Upper lobe of right lung (tissue), 1 donor: ENCODE measurements at regions not wholly inside any gene's neighbourhood (a gene's known extent, or its start where the extent isn't known, plus 50 kb on each side); places are given as distances from the start of the nearest gene placed in this dataset.

ENCODE experiments used
- ATAC-seq: fragments of 200-7000 bp; cut with Tn5 transposase; one replicate; pipeline ENCODE4 v1.9.1; 2020; ENCODE audit warnings: mild to moderate bottlenecking, moderate library complexity
- DNase-seq: peaks from one replicate; pipeline ENCODE4 v3.0.0-alpha.2; 2020
- H3K27ac ChIP-seq: fragments of 200-600 bp; one replicate; pipeline ENCODE4 v1.8.0; 2022
- H3K27me3 ChIP-seq: fragments of 200-600 bp; one replicate; pipeline ENCODE4 v1.8.0; 2022; ENCODE audit warnings: mild to moderate bottlenecking
- H3K36me3 ChIP-seq: fragments of 200-600 bp; one replicate; pipeline ENCODE4 v1.8.0; 2022
- H3K4me1 ChIP-seq: fragments of 200-600 bp; one replicate; pipeline ENCODE4 v1.8.0; 2022
- H3K4me3 ChIP-seq: fragments of 200-600 bp; one replicate; pipeline ENCODE4 v1.8.0; 2022; ENCODE audit warnings: mild to moderate bottlenecking
- H3K9me3 ChIP-seq: fragments of 200-600 bp; one replicate; pipeline ENCODE4 v1.8.0; 2022
- intact Hi-C: fragments of 100-400 bp; cut with DNase I; formaldehyde crosslinking; loops from one replicate; pipeline ENCODE4 v1.11.0; 2022
- TF ChIP-seq, protein P1 (sequence below): fragments of 200-600 bp; IDR thresholded peaks from one replicate; pipeline ENCODE4 v1.8.0; 2022; ENCODE audit warnings: antibody characterized with exemption
- donor health status: DM: no; HTN: yes; CAD: no; lungs with severe emphysema.

DNA sequence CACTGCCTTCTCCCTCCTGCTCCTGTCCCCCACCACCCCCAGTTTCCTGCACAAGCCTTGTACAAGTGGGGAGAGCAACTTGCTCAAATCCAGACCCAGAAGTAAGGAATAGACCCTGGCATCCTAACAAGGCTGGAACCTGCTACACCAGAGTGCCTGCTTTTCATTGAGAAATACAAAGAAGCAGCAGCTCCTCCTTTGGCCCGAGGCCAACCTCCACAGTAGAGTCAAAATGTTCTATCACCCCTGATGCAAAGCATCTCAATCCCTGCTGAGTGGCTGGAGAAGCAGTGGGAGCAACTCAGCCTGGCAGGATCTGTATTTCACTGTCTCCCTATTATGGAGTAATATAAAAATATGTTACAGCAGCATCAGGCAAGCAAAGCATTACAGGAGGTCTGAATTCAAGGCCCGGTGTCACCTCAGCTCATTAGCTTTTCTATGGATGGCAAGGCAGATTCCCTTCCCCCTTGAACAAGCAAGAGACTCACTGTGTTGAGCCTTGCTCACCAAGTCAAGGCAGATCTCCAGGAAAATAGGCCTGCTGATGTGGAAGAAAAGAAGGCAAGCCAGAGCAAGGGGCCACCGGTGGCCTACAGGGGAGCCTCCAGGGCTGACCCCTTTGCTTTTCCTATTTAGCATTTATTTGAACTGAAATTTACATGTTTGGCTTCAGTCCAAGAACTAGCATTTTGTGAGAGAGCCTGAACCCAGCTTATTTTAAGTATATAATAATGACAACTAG, 186.3 kb upstream of the EGLN3 start:
- no peaks in the 10 kb centered on the region for H3K9me3 ChIP-seq
- peaks cover 15% of the 10 kb centered on the region for H3K4me1 ChIP-seq
- intact Hi-C loops, result no loop called here
- TF ChIP-seq, protein P1, sequence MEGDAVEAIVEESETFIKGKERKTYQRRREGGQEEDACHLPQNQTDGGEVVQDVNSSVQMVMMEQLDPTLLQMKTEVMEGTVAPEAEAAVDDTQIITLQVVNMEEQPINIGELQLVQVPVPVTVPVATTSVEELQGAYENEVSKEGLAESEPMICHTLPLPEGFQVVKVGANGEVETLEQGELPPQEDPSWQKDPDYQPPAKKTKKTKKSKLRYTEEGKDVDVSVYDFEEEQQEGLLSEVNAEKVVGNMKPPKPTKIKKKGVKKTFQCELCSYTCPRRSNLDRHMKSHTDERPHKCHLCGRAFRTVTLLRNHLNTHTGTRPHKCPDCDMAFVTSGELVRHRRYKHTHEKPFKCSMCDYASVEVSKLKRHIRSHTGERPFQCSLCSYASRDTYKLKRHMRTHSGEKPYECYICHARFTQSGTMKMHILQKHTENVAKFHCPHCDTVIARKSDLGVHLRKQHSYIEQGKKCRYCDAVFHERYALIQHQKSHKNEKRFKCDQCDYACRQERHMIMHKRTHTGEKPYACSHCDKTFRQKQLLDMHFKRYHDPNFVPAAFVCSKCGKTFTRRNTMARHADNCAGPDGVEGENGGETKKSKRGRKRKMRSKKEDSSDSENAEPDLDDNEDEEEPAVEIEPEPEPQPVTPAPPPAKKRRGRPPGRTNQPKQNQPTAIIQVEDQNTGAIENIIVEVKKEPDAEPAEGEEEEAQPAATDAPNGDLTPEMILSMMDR, result no peak
- no peaks in the 10 kb centered on the region for H3K36me3 ChIP-seq
- H3K4me3 ChIP-seq, result no peak overlapping the region
- H3K27me3 ChIP-seq, result peaks cover 21% of the 10 kb centered on the region
- ATAC-seq, result no peak
- no peak for DNase-seq
- no peak overlapping the region for H3K27ac ChIP-seq

DNA sequence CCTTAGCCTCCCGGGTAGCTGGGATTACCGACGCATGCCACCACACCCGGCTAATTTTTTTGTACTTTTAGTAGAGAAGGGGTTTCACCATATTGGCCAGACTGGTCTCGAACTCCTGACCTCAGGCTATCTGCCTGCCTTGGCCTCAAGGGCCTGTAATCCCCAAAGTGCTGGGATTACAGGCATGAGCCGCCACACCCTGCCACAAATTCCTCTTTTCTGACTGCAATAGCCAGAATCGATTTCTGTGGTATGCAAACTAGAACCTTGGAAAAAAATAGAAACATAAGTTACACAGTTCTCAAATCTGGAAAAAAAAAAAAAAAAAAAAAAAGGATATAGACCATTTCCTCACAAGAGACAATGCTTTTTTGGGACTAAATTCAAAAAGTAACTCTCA, 184.6 kb upstream of the EGLN3 start:
- Histone ChIP-seq H3K27ac (no peak overlapping the region), H3K9me3 (no peaks in the 10 kb centered on the region), H3K36me3 (no peaks in the 10 kb centered on the region), H3K4me1 (peaks cover 15% of the 10 kb centered on the region), H3K27me3 (peaks cover 33% of the 10 kb centered on the region), H3K4me3 (no peak overlapping the region)
- TF ChIP-seq, protein P1, result no peak
- intact Hi-C loops, result no loop called here
- DNase-seq (no peak), ATAC-seq (no peak)

DNA sequence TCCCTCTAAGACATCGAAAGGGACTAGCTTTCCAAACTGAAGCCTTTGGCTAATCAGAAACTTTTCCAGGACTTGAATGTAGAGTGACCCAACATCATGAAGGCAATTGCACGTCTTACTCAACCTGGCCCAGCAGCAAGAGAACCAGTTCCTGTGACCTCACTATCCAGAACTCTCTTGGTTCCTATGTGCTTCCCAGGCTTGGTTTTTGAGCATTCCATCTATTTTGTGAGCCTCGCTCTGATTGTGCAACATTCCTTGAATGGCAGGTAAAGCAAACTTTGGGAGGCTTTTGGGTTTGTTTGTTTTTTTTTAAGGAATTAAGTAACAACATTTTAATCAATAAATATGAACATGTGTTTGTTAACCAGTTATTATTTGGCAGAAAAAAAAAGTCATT, 183.6 kb upstream of the EGLN3 start:
- Histone ChIP-seq H3K4me1 (peaks cover 9% of the 10 kb centered on the region), H3K9me3 (no peaks in the 10 kb centered on the region), H3K36me3 (no peaks in the 10 kb centered on the region), H3K4me3 (no peak overlapping the region), H3K27me3 (peaks cover 39% of the 10 kb centered on the region), H3K27ac (no peak overlapping the region)
- TF ChIP-seq, protein P1, result no peak
- DNase-seq (no peak), ATAC-seq (no peak)
- intact Hi-C loops, result no loop called here

DNA sequence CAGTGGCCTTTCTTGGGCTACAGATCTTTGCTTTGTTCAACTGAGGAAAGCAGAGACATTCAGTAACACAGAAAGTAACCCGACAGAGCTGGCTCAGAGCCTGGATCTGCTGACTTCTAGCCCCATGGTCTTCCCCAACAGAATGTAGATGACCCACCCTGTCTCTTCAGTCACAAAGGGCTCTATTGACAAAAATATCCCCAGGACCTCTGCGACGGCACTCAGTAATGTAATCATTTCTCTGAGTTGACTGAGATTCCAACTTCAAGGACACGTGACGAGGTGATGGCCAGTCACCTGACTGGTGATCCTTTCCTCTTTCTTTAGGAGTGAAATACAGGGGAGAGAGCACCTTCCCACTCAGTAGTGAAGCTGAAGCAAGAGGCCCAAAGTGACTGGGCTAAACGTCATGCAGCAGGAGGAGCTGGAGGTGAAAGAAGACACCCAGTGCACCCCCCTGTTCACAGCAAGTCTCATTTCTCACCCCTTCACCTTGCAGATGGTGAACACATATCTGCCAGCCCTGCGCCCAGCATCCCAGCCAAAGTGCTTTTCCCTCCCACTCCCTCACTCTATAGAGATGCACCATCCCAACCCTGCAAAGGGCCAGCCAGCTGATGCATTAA, 179.2 kb upstream of the EGLN3 start:
- TF ChIP-seq, protein P1, result no peak
- Histone ChIP-seq H3K9me3 (no peaks in the 10 kb centered on the region), H3K36me3 (no peaks in the 10 kb centered on the region), H3K27me3 (peaks cover 46% of the 10 kb centered on the region), H3K4me3 (no peak overlapping the region), H3K27ac (no peak overlapping the region), H3K4me1 (no peaks in the 10 kb centered on the region)
- no peak for DNase-seq
- ATAC-seq, result no peak
- intact Hi-C loops, result no loop called here

GRCh38 chr14:34128665-34129064, 177.8 kb upstream of the EGLN3 start:
- DNase-seq (no peak), ATAC-seq (no peak)
- H3K4me3 ChIP-seq, result no peak overlapping the region
- H3K4me1 ChIP-seq, result no peaks in the 10 kb centered on the region
- H3K9me3 ChIP-seq, result no peaks in the 10 kb centered on the region
- H3K36me3 ChIP-seq, result no peaks in the 10 kb centered on the region
- TF ChIP-seq, protein P1, result no peak
- H3K27me3 ChIP-seq, result peaks cover 40% of the 10 kb centered on the region
- H3K27ac ChIP-seq, result no peak overlapping the region
- intact Hi-C loops, result no loop called here
